ENCODE measurements at regions not wholly inside any gene's neighbourhood (a gene's known extent, or its start where the extent isn't known, plus 50 kb on each side); places are given as distances from the start of the nearest gene placed in this dataset.
"Not testable (repeated sequence)": the region's sequence is repeated elsewhere in the genome, so short reads cannot be mapped to it uniquely, and the experiment has no call there.

DNA sequence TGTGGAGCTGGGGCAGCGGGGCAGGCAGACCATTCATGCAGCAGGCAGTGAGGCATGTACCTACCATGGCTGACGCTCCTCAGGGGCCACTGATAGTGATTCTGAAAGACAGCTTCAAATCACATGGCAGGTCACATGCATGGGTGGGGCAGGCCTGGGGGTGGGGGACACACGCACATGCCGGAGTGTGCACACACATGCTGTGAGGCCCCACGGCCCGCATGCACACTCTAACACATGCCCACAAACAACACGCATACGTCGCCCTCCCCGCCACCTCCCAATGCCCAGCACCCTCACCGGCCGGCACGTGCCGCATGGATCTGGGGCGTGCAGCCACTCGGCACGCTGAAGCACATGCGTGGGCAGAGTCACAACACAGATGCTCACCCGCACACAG is 65.5 kb upstream of the GOLGA6L4 start:
- TF ChIP-seq POLR2A (IDR thresholded peaks at IDR 0.05), result not testable (repeated sequence)
- TF ChIP-seq, protein P1, sequence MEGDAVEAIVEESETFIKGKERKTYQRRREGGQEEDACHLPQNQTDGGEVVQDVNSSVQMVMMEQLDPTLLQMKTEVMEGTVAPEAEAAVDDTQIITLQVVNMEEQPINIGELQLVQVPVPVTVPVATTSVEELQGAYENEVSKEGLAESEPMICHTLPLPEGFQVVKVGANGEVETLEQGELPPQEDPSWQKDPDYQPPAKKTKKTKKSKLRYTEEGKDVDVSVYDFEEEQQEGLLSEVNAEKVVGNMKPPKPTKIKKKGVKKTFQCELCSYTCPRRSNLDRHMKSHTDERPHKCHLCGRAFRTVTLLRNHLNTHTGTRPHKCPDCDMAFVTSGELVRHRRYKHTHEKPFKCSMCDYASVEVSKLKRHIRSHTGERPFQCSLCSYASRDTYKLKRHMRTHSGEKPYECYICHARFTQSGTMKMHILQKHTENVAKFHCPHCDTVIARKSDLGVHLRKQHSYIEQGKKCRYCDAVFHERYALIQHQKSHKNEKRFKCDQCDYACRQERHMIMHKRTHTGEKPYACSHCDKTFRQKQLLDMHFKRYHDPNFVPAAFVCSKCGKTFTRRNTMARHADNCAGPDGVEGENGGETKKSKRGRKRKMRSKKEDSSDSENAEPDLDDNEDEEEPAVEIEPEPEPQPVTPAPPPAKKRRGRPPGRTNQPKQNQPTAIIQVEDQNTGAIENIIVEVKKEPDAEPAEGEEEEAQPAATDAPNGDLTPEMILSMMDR (IDR thresholded peaks at IDR 0.05), result not testable (repeated sequence)
